GM23338 (cell line): ENCODE measurements at regions not wholly inside any gene's neighbourhood (a gene's known extent, or its start where the extent isn't known, plus 50 kb on each side); places are given as distances from the start of the nearest gene placed in this dataset.

Experiments used
- ATAC-seq: fragments of 200-7000 bp; cut with Tn5 transposase; 3 replicates; pipeline ENCODE4 v1.9.1; 2020
- DNase-seq: peaks from one replicate; pipeline ENCODE4 v3.0.0-alpha.2; 2015; ENCODE audit warnings: low spot score
- H2AFZ ChIP-seq: fragments of 200-600 bp; sonication (generic); 2 replicates; pipeline ENCODE4 v1.8.0; 2016; ENCODE audit warnings: antibody characterized with exemption, mild to moderate bottlenecking, moderate library complexity
- H3F3A ChIP-seq: fragments of 200-600 bp; sonication (generic); replicated peaks from 2 replicates; pipeline ENCODE4 v1.8.0; 2017; ENCODE audit warnings: antibody characterized with exemption, mixed run types, low read depth
- H3K27ac ChIP-seq: fragments of 200-600 bp; sonication (generic); 2 replicates; pipeline ENCODE4 v1.6.1; 2016; ENCODE audit warnings: low read depth
- H3K27me3 ChIP-seq: fragments of 200-600 bp; sonication (generic); 2 replicates; pipeline ENCODE4 v1.8.0; 2016; ENCODE audit warnings: mild to moderate bottlenecking, mixed run types, moderate library complexity; ENCODE audit not compliant: insufficient read depth
- H3K36me3 ChIP-seq: fragments of 200-600 bp; sonication (generic); 2 replicates; pipeline ENCODE4 v1.8.0; 2016; ENCODE audit warnings: mild to moderate bottlenecking; ENCODE audit not compliant: insufficient read depth
- H3K4me1 ChIP-seq: fragments of 200-600 bp; sonication (generic); 2 replicates; pipeline ENCODE4 v1.8.0; 2016; ENCODE audit warnings: mild to moderate bottlenecking, moderate library complexity; ENCODE audit not compliant: insufficient read depth
- H3K4me2 ChIP-seq: fragments of 200-600 bp; sonication (generic); 2 replicates; pipeline ENCODE4 v1.7.1; 2017; ENCODE audit warnings: mixed run types
- H3K4me3 ChIP-seq: fragments of 200-600 bp; sonication (generic); 2 replicates; pipeline ENCODE4 v1.6.1; 2016; ENCODE audit warnings: mixed run types
- H3K79me2 ChIP-seq: fragments of 200-600 bp; sonication (generic); replicated peaks from 2 replicates; pipeline ENCODE4 v1.8.0; 2017; ENCODE audit warnings: mild to moderate bottlenecking; ENCODE audit not compliant: insufficient read depth
- H3K9me2 ChIP-seq: fragments of 200-600 bp; sonication (generic); 2 replicates; pipeline ENCODE4 v1.8.0; 2017; ENCODE audit not compliant: insufficient read depth
- H4K20me1 ChIP-seq: fragments of 200-600 bp; sonication (generic); replicated peaks from 2 replicates; pipeline ENCODE4 v1.8.0; 2017; ENCODE audit warnings: mild to moderate bottlenecking; ENCODE audit not compliant: insufficient read depth
- H3K27ac Mint-ChIP-seq: 2 replicates; pipeline ENCODE4 v1.8.0; 2020; ENCODE audit warnings: inconsistent platforms, mild to moderate bottlenecking, moderate library complexity, mixed read lengths
- H3K27me3 Mint-ChIP-seq: 3 replicates; pipeline ENCODE4 v1.8.0; 2022; ENCODE audit warnings: low read depth, mild to moderate bottlenecking, moderate library complexity, mixed read lengths, inconsistent platforms; ENCODE audit not compliant: insufficient read depth, poor library complexity
- H3K36me3 Mint-ChIP-seq: 3 replicates; pipeline ENCODE4 v1.8.0; 2021; ENCODE audit warnings: low read depth, mild to moderate bottlenecking, inconsistent platforms, moderate library complexity, mixed read lengths
- H3K4me1 Mint-ChIP-seq: 3 replicates; pipeline ENCODE4 v1.8.0; 2020; ENCODE audit warnings: mild to moderate bottlenecking, inconsistent platforms, mixed read lengths
- H3K4me3 Mint-ChIP-seq: 3 replicates; pipeline ENCODE4 v1.8.0; 2021; ENCODE audit warnings: moderate library complexity, mild to moderate bottlenecking, inconsistent platforms, mixed read lengths
- H3K9me3 Mint-ChIP-seq: 3 replicates; pipeline ENCODE4 v1.8.0; 2020; ENCODE audit warnings: moderate library complexity, mild to moderate bottlenecking, inconsistent platforms, mixed read lengths
- CREB1 ChIP-seq: fragments of 250-450 bp; sonication (Bioruptor Pico); IDR thresholded peaks from 2 replicates; pipeline ENCODE4 v1.5.0; 2020; ENCODE audit warnings: low read depth, mild to moderate bottlenecking, moderate library complexity
- CTCF ChIP-seq, 2 experiments: fragments of 200-600 bp in 1 of 2; sonication (generic) in 1 of 2; conservative IDR thresholded peaks; 2 replicates each; pipeline versions ENCODE4 v1.5.1 to v1.6.1; 2016 to 2017; ENCODE audit warnings: antibody characterized with exemption in 2 of 2, low read depth in 2 of 2, mild to moderate bottlenecking in 2 of 2, moderate library complexity in 1 of 2
- ETS1 ChIP-seq: IDR thresholded peaks from 2 replicates; pipeline ENCODE4 v1.6.1; 2016; ENCODE audit warnings: antibody characterized with exemption
- EZH2 ChIP-seq: fragments of 200-600 bp; sonication (generic); IDR thresholded peaks from one replicate; pipeline ENCODE4 v1.8.0; 2017; ENCODE audit warnings: antibody characterized with exemption, mild to moderate bottlenecking, low read depth; ENCODE audit not compliant: unreplicated experiment
- EZH2phosphoT487 ChIP-seq: fragments of 200-600 bp; sonication (generic); IDR thresholded peaks from one replicate; pipeline ENCODE4 v1.8.1; 2018; ENCODE audit warnings: antibody characterized with exemption; ENCODE audit not compliant: unreplicated experiment
- NANOG ChIP-seq: IDR thresholded peaks from 2 replicates; pipeline ENCODE4 v1.6.1; 2016; ENCODE audit warnings: antibody characterized with exemption, borderline replicate concordance
- POLR2AphosphoS5 ChIP-seq: IDR thresholded peaks from 2 replicates; pipeline ENCODE4 v1.6.1; 2016; ENCODE audit warnings: antibody characterized with exemption, low read depth
- REST ChIP-seq: IDR thresholded peaks from one replicate; pipeline ENCODE4 v1.6.1; 2018; ENCODE audit warnings: antibody characterized with exemption; ENCODE audit not compliant: unreplicated experiment
- STAT1 ChIP-seq: IDR thresholded peaks from one replicate; pipeline ENCODE4 v1.6.1; 2016; ENCODE audit warnings: antibody characterized with exemption; ENCODE audit not compliant: unreplicated experiment
- ZNF114 ChIP-seq: fragments of 250-450 bp; sonication (Bioruptor Pico); IDR thresholded peaks from 2 replicates; pipeline ENCODE4 v1.5.0; 2020; ENCODE audit warnings: mild to moderate bottlenecking, moderate library complexity
- ZNF331 ChIP-seq: fragments of 250-450 bp; sonication (Bioruptor Pico); IDR thresholded peaks from 2 replicates; pipeline ENCODE4 v1.5.0; 2020; ENCODE audit warnings: low read depth, mild to moderate bottlenecking, moderate library complexity
- ZNF462 ChIP-seq: fragments of 250-450 bp; sonication (Bioruptor Pico); IDR thresholded peaks from 2 replicates; pipeline ENCODE4 v1.5.0; 2020; ENCODE audit warnings: mild to moderate bottlenecking, moderate library complexity

GRCh38 chr11:10982704-10983510 lies 125.1 kb upstream of the ZBED5 start:
- Mint-ChIP-seq H3K4me1 (peaks cover 3% of the 10 kb centered on the region; the same call in 2 of the 3 replicates), H3K9me3 (no peaks in the 10 kb centered on the region), H3K27me3 (peaks cover 4% of the 10 kb centered on the region), H3K4me3 (no peak overlapping the region), H3K27ac (no peak overlapping the region), H3K36me3 (no peaks in the 10 kb centered on the region)
- H3K4me2 ChIP-seq = no peak overlapping the region
- no peaks in the 10 kb centered on the region for H3K36me3 ChIP-seq
- no peaks in the 10 kb centered on the region for H3K27me3 ChIP-seq
- no peaks in the 10 kb centered on the region for H3K79me2 ChIP-seq
- no peak overlapping the region for H2AFZ ChIP-seq
- peaks cover 3% of the 10 kb centered on the region; the same call in 1 of the 2 replicates for H3K9me2 ChIP-seq
- H3K27ac ChIP-seq = no peak overlapping the region
- H3F3A ChIP-seq = no peaks in the 10 kb centered on the region
- H3K4me1 ChIP-seq = no peaks in the 10 kb centered on the region
- DNase-seq (no peak), ATAC-seq (no peak)
- no peak overlapping the region for H3K4me3 ChIP-seq
- TF ChIP-seq REST (no peak), NANOG (no peak), ZNF331 (no peak), POLR2AphosphoS5 (no peak), CREB1 (CRISPR knock-in tag) (no peak), ZNF114 (CRISPR knock-in tag) (no peak), ZNF462 (CRISPR knock-in tag) (no peak), ETS1 (no peak), EZH2 (no peak), CTCF (conservative IDR thresholded peaks at IDR 0.05; ENCODE audit: low read depth in 2 of 2) (no peak), EZH2phosphoT487 (no peak), STAT1 (no peak)
- no peaks in the 10 kb centered on the region for H4K20me1 ChIP-seq
